H4 (cell line): ENCODE measurements at regions not wholly inside any gene's neighbourhood (a gene's known extent, or its start where the extent isn't known, plus 50 kb on each side); places are given as distances from the start of the nearest gene placed in this dataset.

Experiments used
- DNase-seq: peaks from one replicate; pipeline ENCODE4 v3.0.0-alpha.2; 2015; ENCODE audit warnings: low spot score

- DNase-seq, result no peak
Measured at GRCh38 chr2:65691816-65692215, 259.4 kb upstream of the SPRED2 start.

GRCh38 chr2:65688141-65688886 is 255.9 kb upstream of the SPRED2 start:
- DNase-seq, result no peak

- DNase-seq, result no peak
Measured at GRCh38 chr2:65687614-65688013, 255.2 kb upstream of the SPRED2 start.

GRCh38 chr2:65686928-65687521 is 254.6 kb upstream of the SPRED2 start:
- no peak for DNase-seq

GRCh38 chr2:65681503-65681902 is 249.1 kb upstream of the SPRED2 start:
- no peak for DNase-seq

- no peak for DNase-seq
Measured at GRCh38 chr2:65678779-65679391, 246.5 kb upstream of the SPRED2 start.

- DNase-seq, result no peak
Measured at GRCh38 chr2:65675350-65675749, 243.0 kb upstream of the SPRED2 start.

- DNase-seq, result no peak
Measured at GRCh38 chr2:65671670-65672242, 239.4 kb upstream of the SPRED2 start.

- DNase-seq, result no peak
Measured at GRCh38 chr2:65669574-65669973, 237.2 kb upstream of the SPRED2 start.

GRCh38 chr2:65668744-65669143 is 236.3 kb upstream of the SPRED2 start:
- DNase-seq, result no peak

- peak; percentile 88 for DNase-seq
Measured at GRCh38 chr2:65666156-65666725, 233.8 kb upstream of the SPRED2 start.

- DNase-seq, result no peak
Measured at GRCh38 chr2:65664931-65665330, 232.5 kb upstream of the SPRED2 start.

GRCh38 chr2:65663831-65664407 is 231.5 kb upstream of the SPRED2 start:
- DNase-seq, result no peak

GRCh38 chr2:65662654-65663432 is 230.4 kb upstream of the SPRED2 start:
- DNase-seq, result peak; percentile 98

- peak; percentile 62 for DNase-seq
Measured at GRCh38 chr2:65661980-65662653, 229.7 kb upstream of the SPRED2 start.

- no peak for DNase-seq
Measured at GRCh38 chr2:65660340-65660739, 227.9 kb upstream of the SPRED2 start.

GRCh38 chr2:65658881-65659280 is 226.5 kb upstream of the SPRED2 start:
- DNase-seq, result no peak

- no peak for DNase-seq
Measured at GRCh38 chr2:65658266-65658665, 225.9 kb upstream of the SPRED2 start.

- DNase-seq, result no peak
Measured at GRCh38 chr2:65656160-65656718, 223.8 kb upstream of the SPRED2 start.

GRCh38 chr2:65655000-65655399 is 222.6 kb upstream of the SPRED2 start:
- DNase-seq, result no peak
